Peyer's patch (tissue), 4 donors: ENCODE measurements at regions not wholly inside any gene's neighbourhood (a gene's known extent, or its start where the extent isn't known, plus 50 kb on each side); places are given as distances from the start of the nearest gene placed in this dataset.

Source experiments
- DNase-seq, 3 donors: peaks; one replicate each; pipeline ENCODE4 v3.0.0-alpha.2; 2017 to 2019
- H3K27ac ChIP-seq, 4 donors: fragments of 200-600 bp; sonication (generic); one replicate each; pipeline ENCODE4 v1.5.1; 2016 to 2019
- H3K27me3 ChIP-seq, 2 donors: fragments of 200-600 bp; sonication (generic); one replicate each; pipeline ENCODE4 v1.5.1; 2019
- H3K36me3 ChIP-seq, 3 donors: fragments of 200-600 bp; sonication (generic); one replicate each; pipeline ENCODE4 v1.5.1; 2016 to 2019
- H3K4me1 ChIP-seq, 4 donors: fragments of 200-600 bp; sonication (generic); one replicate each; pipeline ENCODE4 v1.5.1; 2016 to 2019
- H3K4me3 ChIP-seq, 4 donors: fragments of 200-600 bp; sonication (generic); 1 replicate in 3 of 4; 2 replicates in 1 of 4; pipeline ENCODE4 v1.5.1; 2016 to 2019; ENCODE audit warnings: mild to moderate bottlenecking in 1 of 4
- H3K9me3 ChIP-seq, 4 donors: fragments of 200-600 bp; sonication (generic); one replicate each; pipeline ENCODE4 v1.5.1; 2016 to 2019; ENCODE audit warnings: mild to moderate bottlenecking in 1 of 4
- POLR2A ChIP-seq, 2 donors: fragments of 450-650 bp; IDR thresholded peaks; one replicate each; pipeline ENCODE4 v1.5.1; 2017; ENCODE audit warnings: antibody characterized with exemption in 2 of 2, mild to moderate bottlenecking in 2 of 2, moderate library complexity in 2 of 2
- TF ChIP-seq, protein P1 (sequence below), 6 experiments: fragments of 450-650 bp in 4 of 6; fragments of 200-600 bp in 2 of 6; sonication (generic) in 1 of 6; IDR thresholded peaks; one replicate each; pipeline ENCODE4 v1.5.1; 2017 to 2019; ENCODE audit warnings: antibody characterized with exemption in 6 of 6, mild to moderate bottlenecking in 3 of 6, moderate library complexity in 1 of 6

DNA sequence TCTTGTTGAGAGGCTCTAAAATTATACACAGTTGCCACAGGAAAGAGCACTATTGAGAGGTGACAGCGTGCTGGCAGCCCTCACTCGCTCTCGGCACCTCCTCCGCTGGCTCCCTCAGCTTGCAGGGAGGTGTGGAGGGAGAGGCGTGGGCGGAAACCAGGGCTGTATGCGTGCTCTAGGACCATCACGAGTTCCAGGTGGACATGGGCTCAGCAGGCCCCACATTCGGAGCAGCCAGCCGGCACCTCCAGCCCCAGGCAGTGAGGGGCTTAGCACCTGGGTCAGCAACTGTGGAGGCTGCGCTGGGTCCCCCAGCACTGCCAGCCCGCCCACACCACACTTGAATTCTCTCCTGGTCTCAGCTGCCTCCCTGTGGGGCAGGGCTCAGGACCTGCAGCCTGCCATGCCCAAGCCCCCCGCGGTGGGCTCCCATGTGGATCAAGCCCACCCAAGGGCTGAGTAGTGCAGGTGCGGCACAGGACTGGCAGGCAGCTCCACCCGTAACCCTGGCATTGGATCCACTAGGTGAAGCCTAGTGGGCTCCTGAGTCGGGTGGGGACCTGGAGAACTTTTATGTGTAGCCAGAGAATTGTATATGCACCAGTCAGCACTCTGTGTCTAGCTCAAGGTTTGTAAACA is 460.6 kb upstream of the ALCAM start:
- no peak for DNase-seq
- no peak overlapping the region for H3K4me3 ChIP-seq
- TF ChIP-seq POLR2A (IDR thresholded peaks at IDR 0.05): no peak
- TF ChIP-seq, protein P1, sequence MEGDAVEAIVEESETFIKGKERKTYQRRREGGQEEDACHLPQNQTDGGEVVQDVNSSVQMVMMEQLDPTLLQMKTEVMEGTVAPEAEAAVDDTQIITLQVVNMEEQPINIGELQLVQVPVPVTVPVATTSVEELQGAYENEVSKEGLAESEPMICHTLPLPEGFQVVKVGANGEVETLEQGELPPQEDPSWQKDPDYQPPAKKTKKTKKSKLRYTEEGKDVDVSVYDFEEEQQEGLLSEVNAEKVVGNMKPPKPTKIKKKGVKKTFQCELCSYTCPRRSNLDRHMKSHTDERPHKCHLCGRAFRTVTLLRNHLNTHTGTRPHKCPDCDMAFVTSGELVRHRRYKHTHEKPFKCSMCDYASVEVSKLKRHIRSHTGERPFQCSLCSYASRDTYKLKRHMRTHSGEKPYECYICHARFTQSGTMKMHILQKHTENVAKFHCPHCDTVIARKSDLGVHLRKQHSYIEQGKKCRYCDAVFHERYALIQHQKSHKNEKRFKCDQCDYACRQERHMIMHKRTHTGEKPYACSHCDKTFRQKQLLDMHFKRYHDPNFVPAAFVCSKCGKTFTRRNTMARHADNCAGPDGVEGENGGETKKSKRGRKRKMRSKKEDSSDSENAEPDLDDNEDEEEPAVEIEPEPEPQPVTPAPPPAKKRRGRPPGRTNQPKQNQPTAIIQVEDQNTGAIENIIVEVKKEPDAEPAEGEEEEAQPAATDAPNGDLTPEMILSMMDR (IDR thresholded peaks at IDR 0.05): no peak
- H3K27ac ChIP-seq: no peak overlapping the region
- peaks cover 0 to 8% (median 1%) of the 10 kb centered on the region in 4 donors for H3K9me3 ChIP-seq
- no peaks in the 10 kb centered on the region for H3K4me1 ChIP-seq
- no peaks in the 10 kb centered on the region for H3K36me3 ChIP-seq
- H3K27me3 ChIP-seq: no peaks in the 10 kb centered on the region

DNA sequence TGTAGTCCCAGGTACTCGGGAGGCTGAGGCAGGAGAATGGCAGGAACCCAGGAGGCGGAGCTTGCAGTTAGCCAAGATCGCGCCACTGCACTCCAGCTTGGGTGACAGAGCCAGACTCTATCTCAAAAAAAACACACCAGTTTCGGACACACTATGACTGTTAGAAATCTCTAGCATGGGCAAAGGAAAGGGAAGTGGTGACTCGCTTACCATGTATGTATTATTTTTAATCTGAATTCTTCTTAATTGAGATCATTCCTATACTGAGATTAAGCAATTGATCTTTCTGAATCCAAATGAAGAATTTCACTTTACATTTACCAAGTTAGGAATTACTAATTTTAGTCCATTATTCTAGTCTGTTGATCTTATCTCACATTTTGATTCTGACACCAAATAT is 459.2 kb upstream of the ALCAM start:
- no peaks in the 10 kb centered on the region for H3K4me1 ChIP-seq
- H3K36me3 ChIP-seq: no peaks in the 10 kb centered on the region
- TF ChIP-seq, protein P1 (IDR thresholded peaks at IDR 0.05): no peak
- no peak for TF ChIP-seq POLR2A (IDR thresholded peaks at IDR 0.05)
- no peaks in the 10 kb centered on the region for H3K27me3 ChIP-seq
- no peak overlapping the region for H3K4me3 ChIP-seq
- H3K27ac ChIP-seq: no peak overlapping the region
- peaks cover 0 to 8% (median 1%) of the 10 kb centered on the region in 4 donors for H3K9me3 ChIP-seq
- no peak for DNase-seq

DNA sequence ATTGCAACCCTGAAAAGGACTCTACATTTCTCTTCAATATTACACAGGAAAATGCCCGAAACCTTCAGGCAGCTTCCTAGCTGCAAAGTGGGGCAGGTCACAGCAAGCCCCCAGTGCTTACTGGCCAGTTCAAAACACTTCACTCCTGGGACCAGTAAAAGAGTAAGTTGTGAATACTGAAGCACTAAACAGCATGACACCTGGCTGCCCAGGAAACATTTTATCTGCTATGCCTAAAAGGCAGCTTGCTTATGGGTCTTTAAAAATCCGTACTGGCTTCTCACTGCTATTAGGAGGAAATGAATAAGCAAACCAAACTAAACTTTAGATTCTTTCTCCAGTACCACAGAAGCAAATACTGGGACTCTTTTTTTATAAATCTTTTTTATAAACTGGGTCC is 457.9 kb upstream of the ALCAM start:
- TF ChIP-seq, protein P1 (IDR thresholded peaks at IDR 0.05): no peak
- Histone ChIP-seq H3K27me3 (no peaks in the 10 kb centered on the region), H3K9me3 (peaks cover 0 to 4% (median 0%) of the 10 kb centered on the region in 4 donors), H3K4me1 (no peaks in the 10 kb centered on the region), H3K36me3 (no peaks in the 10 kb centered on the region), H3K4me3 (no peak overlapping the region), H3K27ac (no peak overlapping the region)
- DNase-seq: no peak

DNA sequence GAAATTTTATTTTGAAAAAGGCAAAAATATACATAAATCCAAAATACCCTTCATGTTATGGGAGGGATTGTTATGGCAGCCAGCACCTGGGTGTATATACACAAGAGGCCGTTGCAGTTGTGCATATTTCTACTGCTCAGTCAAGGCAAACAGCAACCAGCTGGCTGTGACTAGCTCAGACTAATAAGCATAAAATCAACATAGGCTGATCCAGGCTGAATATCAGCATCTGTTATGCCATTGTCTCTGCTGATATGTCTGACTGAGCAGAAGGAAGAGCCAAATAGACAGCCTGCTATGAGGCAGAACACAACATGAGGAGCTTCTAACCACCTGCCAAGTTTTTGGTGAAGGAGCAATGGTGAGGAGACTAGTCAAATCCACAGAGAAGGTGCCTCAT is 457.5 kb upstream of the ALCAM start:
- no peak for DNase-seq
- Histone ChIP-seq H3K36me3 (no peaks in the 10 kb centered on the region), H3K9me3 (peaks cover 0 to 4% (median 0%) of the 10 kb centered on the region in 4 donors), H3K4me3 (no peak overlapping the region), H3K27me3 (no peaks in the 10 kb centered on the region), H3K27ac (no peak overlapping the region), H3K4me1 (no peaks in the 10 kb centered on the region)
- TF ChIP-seq, protein P1 (IDR thresholded peaks at IDR 0.05): no peak
- no peak for TF ChIP-seq POLR2A (IDR thresholded peaks at IDR 0.05)

DNA sequence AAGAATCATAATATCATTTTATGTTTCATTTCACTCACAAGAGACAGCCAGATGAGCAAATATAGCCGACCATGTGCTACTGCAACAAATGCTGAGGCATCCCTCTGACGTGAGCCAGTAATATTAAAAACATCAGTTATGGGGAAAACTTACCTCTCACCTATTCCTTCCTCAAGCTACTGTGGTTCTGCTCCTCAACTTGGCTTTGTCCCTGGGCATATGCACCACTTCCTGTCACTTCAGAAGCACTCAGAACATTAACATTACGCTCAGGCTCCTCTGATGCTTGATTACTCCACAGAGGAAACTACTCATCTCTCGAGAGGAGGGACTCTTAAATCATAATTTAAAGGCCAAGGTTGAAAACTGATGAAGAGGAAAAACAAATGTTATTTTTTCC is 457.0 kb upstream of the ALCAM start:
- Histone ChIP-seq H3K9me3 (peaks cover 0 to 4% (median 0%) of the 10 kb centered on the region in 4 donors), H3K4me3 (no peak overlapping the region), H3K36me3 (no peaks in the 10 kb centered on the region), H3K27me3 (no peaks in the 10 kb centered on the region), H3K4me1 (no peaks in the 10 kb centered on the region), H3K27ac (no peak overlapping the region)
- DNase-seq: no peak
- no peak for TF ChIP-seq POLR2A (IDR thresholded peaks at IDR 0.05)
- TF ChIP-seq, protein P1 (IDR thresholded peaks at IDR 0.05): no peak

DNA sequence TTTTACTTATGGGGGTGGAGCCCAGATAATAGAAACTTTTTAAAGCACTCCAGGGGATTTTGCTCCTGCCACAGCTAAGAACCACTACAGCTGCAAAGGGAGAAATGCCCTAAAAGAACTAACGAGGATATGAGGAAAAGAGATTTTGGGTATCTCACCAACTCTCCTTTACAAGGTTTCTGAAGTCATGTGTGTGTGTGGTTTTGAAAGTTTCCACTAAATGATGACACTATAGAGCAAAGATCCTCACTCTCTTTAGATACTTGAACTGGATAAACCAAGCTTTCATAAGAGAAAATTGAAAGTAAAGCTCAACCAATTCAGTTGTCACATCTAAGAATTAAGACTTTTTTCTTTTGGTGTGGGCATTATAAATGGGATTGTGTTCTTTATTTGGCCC is 455.3 kb upstream of the ALCAM start:
- Histone ChIP-seq H3K36me3 (no peaks in the 10 kb centered on the region), H3K4me3 (no peak overlapping the region), H3K27ac (no peak overlapping the region), H3K4me1 (no peaks in the 10 kb centered on the region), H3K27me3 (no peaks in the 10 kb centered on the region), H3K9me3 (no peaks in the 10 kb centered on the region)
- no peak for TF ChIP-seq POLR2A (IDR thresholded peaks at IDR 0.05)
- TF ChIP-seq, protein P1 (IDR thresholded peaks at IDR 0.05): no peak
- DNase-seq: no peak
